ENCODE measurements at regions not wholly inside any gene's neighbourhood (a gene's known extent, or its start where the extent isn't known, plus 50 kb on each side); places are given as distances from the start of the nearest gene placed in this dataset.
A peak's percentile ranks its signal among the peaks of the same experiment; 100 is the strongest.
"Not testable (repeated sequence)": the region's sequence is repeated elsewhere in the genome, so short reads cannot be mapped to it uniquely, and the experiment has no call there.

DNA sequence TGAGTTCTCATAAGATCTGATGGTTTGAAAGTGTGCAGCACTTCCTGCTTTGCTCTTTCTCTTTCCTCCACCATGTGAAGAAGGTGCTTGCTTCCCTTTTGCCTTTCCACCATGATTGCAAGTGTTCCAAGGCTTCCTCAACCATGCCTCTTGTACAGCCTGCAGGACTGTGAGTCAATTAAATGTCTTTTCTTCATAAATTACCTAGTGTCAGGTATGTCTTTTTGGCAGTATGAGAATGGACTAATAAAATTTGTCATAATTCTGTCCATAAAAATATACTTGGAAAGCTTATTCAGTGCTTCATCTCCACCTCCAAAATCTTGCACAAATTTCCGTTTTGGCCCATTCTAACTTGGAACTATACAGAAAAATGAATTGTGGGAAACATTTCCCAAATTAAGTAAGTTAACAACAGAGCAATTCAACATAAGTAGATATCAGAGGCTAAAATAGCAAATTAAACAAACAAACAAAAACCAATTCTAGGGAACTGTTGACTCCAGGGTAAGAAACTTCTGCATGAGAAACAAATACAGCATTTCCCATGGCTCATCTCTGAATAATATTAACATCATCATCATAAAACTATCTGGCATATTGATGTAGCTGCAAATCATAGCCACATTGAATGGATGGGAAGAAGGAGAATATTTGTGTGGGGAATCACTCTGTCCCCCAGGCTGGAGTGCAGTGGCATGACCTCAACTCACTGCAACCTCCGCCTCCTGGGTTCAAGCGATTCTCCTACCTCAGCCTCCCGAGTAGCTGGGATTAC, 459.5 kb upstream of the FAR2 start:
- no peak for DNase-seq (ENCODE audit: low read depth)

DNA sequence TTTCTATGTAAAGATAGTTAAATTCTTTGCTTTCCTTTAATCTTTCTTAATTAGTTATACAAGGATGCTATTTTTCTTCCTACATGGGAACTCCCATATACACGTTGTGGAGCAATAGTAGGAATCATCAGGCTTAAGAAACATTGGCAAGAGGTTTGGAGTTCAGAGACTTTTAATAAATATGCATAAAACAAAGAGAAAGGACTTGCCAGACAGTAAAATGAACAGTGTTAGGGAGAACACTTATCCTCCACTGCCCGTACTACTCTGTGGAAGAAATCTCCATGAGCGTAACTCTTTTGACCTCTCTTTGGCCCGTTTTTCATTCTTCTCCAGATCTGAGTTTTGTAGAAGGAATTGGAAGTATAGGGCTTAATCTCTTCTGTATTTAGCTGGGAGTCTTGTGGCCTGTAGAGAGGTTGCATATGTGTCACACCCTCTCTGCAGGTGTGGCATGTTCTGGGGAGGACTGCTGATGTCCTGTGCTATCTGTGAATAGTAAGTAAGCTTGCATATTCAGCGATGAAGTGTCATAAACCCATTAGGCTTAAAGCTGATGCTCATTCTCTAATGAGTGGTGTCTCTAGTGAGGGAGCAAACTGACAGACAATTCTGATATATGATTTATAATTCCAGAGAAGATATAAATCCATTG, 455.4 kb upstream of the FAR2 start:
- DNase-seq (ENCODE audit: low read depth): no peak

DNA sequence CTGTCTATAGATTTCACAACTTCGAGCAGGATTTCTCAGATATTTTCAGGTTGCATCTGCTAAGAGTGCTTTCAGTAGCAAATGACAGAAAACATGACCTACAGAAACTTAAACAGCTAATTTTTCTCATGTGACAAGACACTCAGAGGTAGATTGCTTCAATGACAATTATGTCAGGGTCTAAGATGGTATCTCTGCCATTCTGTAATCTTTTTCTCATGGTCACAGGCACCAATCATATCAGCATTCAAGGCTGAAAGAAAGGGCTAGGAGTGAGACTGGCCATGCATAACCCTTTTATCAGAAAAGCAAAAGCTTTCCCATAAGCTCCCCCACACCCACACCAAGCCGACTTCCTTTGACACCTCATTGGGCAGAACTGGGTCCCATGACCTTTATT, 450.5 kb upstream of the FAR2 start:
- DNase-seq (ENCODE audit: low read depth): no peak

DNA sequence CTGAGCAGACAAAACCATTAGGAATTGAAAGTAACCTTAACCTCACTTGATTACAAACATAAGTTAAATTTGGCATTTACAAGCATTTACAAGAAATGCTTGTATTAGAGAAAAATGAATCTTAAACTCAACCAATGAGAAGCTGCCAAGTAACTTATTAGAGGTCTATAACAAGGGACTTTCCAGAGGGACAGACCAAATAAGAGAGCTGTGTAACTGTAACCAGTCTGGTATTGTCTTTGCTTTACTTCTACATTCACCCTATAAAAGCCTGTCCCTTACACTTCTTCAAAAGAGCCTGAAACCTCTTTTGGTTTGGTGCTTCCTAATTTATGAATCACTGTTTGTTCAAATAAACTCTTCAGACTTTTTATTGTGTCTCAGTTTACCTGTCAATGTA, 450.0 kb upstream of the FAR2 start:
- DNase-seq (ENCODE audit: low read depth): no peak

DNA sequence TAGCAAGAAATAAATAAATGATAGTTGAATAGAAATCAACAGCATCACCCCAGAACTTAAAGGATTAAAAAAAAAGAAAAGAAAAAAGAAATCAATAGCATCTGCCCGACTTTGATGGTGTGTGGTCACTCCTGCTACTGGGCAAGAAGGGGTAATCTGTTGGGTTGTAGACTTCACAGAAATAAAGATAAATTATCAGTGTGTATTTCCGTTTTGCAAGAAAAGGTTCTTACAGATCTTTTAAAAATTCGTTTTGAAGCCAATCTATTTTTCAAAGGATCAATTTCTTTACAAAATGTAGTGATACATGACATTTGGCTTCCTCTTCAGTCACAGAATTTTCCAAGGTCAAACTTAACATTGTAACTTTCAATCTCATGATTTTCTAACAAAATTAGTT, 448.9 kb upstream of the FAR2 start:
- DNase-seq (ENCODE audit: low read depth): no peak

DNA sequence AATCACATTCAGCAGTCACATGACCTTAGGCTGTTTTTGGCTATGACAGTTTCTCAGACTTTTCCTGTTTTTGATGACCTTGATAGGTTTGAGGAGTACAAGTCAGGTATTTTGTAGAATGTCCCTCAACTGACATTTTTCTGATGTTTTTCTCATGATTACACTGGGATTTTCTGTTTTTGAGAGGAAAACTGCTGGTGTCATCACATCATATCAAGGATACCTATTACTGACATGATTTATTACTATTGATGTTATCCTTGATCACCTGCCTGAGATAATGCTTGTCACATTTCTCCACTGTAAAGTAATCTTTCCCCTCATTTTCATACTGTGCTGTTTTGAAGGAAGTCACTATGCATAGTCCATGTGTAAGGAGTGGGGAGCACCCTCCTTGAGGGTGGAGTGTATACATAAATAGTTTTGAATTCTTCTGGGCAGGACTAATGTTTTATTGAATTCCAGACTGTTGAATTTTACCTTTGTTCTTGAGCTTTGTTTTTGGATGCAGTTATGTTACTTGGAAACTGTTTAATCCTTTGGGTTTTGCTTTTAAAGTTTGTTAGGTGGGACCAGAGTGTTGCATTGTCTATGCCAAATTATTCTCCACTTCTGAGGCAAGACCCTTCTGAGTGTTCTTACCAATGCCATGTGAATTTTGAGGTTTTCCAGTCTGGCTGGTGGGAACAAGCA, 444.5 kb upstream of the FAR2 start:
- DNase-seq (ENCODE audit: low read depth): no peak

DNA sequence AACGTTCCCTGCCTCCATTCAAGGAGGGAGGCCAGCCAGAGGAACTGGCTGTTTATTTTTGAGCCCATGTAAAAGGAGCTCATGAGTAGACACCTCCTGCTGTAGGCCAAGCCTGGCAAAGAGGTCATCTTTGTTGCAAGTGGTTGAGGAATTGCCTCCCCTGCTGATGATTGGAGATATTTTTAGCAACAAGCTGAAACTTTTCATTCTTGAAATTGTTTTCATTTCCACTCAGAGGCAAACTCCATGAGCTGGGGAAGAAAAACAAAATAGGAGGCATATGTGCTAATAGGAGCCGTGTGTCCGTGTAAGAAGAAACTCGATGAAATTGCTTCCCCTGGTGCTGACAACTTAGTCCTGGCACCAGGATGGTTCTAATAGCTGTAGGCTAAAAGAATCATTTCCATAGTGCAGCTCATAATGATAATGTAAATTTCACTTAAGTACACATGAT, 440.1 kb upstream of the FAR2 start:
- DNase-seq (ENCODE audit: low read depth): peak; percentile 66

DNA sequence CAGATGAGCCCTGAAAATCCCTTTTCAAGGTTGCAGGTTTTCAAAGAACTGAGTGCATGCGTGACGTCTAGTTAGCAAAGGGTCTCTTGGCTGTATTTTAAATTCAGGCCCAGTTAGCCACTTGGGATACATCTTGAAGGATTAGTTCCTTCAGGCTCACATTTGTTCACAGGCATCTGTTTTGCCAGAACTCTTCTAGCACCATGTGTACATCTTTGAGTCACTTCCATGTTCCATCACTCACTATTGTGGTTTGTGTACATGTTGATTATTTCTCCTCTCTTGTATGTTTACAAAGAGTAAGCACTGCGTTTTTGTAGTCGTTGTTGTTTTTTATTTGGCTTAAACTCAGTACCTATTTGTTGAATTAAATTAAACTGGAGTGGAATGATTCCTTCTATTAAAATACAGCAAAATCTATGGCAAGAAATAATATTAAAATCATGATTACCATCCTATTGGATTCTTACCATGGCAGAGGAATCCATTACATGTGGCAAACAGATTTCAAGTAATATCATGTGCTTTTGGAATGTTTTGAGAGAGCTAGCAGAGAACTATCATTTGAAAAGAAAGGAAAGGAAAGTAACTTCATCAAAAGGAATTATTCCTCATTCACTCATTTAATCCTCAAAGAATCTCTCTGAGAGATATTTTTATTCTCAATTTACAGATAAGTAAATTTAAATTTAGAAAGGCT, 438.9 kb upstream of the FAR2 start:
- DNase-seq (ENCODE audit: low read depth): no peak

DNA sequence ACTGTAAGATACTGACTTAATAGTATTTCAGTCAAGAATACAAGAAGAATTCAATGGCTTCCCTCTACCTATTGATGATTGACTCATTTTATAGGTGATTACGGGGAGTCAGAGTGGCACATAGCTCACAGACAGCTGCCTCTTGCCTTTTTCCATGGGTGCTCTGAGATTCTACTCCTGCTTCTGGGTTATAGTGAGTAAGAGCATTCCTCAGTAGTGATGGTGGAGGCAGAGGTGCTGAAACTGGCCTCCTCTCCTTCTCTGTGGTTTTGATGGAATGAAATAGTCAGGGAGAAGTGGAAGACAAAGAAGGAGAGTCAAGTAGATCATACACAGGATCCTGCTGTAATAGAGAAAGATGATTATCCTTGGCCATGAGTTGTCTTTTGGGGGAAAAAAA, 438.2 kb upstream of the FAR2 start:
- DNase-seq (ENCODE audit: low read depth): peak; percentile 83

DNA sequence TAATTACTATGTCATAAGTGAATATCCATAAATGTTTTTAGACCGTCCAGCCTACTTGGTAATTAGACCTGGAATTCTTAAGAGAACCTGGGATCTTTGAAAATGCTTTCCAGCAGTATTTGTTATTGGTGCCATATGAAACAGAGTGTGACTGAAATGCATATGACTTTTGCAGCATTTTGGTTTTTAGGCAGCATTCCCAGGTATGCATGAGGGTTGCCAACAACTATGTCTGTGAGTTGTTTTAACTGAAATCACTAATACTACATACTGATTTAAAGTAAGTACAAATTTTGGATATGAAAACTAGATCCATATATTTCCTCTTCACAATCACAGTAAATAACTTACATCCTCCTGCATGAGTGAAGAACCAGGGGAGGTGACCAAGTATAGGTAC, 437.7 kb upstream of the FAR2 start:
- no peak for DNase-seq (ENCODE audit: low read depth)

DNA sequence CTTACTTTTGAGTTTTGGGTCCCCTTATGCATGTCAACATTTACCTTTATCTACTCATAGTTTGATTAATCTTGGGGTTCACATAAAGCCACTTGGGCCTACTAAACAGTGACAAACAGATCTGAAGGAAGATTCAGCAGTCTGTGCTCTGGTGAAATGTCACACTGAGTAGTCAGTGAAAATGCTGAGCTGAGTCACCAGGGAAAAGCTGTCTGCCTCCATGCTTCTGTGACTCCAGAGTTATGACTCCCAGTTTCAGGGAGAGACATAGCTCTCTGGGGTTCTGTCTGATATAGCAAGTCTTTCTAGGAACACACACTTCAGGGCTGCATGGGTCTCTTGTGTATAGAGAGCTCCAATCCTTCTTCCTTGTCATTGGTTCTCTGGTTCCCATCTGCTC, 406.3 kb upstream of the FAR2 start:
- DNase-seq (ENCODE audit: low read depth): peak; percentile 9

DNA sequence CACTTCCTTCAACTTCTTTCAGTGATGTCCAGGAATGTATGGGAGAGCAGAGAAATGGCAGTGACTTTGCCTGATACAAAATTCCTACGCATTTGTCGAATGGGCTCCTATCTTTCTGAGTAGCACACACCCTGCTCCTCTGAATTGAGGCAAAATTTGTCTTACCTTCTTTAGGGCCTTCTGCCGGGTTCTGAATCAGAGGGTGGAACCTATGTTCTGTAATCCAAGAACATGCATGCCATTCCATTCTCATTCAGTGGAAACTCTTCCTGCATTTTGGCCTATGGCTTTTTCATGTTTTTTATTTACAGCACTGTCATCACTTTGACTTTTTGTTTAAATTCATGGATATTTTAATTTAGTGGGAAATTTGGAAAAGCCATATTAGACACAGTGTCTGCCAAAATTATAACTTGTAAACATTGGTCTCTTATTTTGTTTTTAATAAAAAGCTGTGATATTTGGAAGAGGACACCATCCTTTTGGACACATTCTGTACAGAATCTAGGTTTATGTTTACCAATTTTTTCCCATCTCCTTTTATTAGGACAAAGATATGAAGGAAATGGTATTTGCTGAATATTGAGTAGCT, 402.2 kb upstream of the FAR2 start:
- DNase-seq (ENCODE audit: low read depth): no peak

DNA sequence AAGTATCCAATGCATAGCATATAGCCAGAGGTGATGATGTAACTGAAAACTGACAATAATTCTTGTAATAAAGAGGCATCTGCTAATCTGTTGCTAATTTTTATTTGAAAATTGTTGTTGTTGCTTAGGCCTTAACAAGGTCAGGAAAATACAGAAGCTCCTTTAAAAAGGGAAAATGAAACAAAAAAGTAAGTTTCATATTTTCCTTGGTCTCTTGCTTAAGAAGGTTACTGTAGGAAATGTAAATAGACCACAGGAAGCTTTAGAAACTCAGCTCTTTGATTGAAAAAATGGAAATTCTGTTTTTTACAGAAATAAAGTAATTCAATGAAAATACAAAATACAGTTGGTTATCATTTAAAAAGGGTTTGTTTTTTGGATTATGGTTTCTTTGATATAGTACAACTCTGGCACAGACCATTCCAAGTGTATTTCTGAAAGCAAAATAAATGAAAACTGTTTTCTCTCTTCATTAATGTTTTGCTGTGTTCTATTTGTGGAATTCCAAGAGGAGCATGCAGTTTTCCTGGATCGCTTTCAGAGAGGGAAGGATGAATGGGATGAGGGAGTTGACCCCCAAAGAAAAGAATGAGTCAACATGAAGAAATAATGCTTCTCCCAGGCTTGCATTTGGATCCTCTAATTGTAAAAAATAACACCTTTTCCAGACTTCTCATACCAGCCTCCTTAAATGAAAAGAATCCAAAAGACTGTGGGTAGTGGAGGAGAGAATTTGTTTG, 398.0 kb upstream of the FAR2 start:
- no peak for DNase-seq (ENCODE audit: low read depth)

DNA sequence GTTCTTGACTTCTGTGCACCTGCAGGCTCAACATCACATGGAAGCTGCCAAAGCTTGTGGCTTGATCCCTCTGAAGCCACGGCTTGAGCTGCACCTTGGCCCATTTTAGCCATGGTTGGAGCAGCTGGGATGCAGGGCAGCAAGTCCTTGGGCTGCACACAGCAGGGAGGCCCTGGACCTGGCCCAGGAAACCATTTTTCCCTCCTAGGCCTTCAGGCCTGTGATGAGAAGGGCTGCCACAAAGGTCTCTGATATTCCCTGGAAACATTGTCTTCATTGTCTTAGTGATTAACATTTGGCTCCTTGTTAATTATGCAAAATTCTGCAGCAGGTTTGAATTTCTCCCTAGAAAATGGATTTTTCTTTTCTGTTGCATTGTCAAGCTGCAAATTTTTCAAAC, 394.1 kb upstream of the FAR2 start:
- no peak for DNase-seq (ENCODE audit: low read depth)

DNA sequence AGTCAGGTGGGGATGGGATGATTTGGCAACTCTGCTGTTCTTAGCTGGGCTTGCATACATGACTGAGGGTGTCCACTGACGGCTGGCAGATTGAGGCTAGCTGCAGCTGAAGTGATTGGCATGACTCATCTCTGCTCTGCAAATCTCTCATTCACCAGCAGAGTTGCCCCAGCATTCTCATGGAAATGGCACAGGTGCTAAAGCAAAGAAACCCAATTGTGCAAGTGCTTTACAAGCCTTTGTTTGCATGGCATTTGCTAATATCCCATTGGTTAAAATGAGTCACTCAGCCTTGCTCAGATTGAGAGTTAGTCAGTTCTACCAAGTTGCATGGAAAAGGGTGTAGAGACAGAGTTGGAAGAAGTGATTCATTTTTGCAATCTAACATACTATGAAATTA, 389.7 kb upstream of the FAR2 start:
- DNase-seq (ENCODE audit: low read depth): no peak

DNA sequence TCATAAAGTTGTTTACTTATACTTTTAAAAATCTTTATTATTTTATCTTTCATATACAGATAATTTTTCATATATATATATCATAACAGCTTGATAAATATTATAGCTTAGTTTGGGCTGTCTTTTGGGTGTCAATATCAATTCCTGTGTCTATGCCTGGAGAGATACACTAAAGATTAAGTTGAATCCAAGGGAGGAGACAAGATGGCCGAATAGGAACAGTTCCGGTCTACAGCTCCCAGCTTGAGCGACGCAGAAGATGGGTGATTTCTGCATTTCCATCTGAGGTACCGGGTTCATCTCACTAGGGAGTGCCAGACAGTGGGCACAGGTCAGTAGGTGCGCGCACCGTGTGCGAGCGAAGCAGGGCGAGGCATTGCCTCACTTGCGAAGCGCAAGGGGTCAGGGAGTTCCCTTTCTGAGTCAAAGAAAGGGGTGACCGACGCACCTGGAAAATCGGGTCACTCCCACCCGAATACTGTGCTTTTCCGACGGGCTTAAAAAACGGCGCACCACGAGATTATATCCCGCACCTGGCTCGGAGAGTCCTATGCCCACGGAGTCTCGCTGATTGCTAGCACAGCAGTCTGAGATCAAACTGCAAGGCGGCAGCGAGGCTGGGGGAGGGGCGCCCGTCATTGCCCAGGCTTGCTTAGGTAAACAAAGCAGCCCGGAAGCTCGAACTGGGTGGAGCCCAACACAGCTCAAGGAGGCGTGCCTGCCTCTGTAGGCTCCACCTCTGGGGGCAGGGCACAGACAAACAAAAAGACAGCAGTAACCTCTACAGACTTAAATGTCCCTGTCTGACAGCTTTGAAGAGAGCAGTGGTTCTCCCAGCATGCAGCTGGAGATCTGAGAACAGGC, 388.8 kb upstream of the FAR2 start:
- DNase-seq (ENCODE audit: low read depth): not testable (repeated sequence)

DNA sequence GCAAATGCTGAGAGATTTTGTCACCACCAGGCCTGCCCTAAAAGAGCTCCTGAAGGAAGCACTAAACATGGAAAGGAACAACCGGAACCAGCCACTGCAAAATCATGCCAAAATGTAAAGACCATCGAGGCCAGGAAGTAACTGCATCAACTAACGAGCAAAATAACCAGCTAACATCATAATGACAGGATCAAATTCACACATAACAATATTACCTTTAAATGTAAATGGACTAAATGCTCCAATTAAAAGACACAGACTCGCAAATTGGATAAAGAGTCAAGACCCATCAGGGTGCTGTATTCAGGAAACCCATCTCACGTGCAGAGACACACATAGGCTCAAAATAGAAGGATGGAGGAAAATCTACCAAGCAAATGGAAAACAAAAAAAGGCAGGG, 387.2 kb upstream of the FAR2 start:
- not testable (repeated sequence) for DNase-seq (ENCODE audit: low read depth)

DNA sequence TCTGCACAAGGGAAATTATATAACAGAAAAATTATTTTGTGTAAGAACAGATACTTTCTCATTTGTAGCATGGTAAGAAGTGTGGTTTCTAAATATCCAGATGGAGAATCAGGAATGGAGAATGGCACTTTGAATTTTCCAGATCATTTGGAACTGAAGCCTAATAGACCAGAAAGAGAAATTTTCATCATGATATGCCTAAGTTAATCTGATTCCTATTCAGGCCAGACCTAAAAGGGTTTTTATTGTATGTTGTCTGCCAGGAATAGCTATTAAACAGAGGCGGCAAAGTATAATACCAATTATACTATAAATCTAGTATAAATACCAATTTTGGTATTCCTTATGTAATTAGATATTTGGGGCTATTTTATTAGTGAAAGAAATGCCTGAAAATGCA, 382.7 kb upstream of the FAR2 start:
- DNase-seq (ENCODE audit: low read depth): no peak

DNA sequence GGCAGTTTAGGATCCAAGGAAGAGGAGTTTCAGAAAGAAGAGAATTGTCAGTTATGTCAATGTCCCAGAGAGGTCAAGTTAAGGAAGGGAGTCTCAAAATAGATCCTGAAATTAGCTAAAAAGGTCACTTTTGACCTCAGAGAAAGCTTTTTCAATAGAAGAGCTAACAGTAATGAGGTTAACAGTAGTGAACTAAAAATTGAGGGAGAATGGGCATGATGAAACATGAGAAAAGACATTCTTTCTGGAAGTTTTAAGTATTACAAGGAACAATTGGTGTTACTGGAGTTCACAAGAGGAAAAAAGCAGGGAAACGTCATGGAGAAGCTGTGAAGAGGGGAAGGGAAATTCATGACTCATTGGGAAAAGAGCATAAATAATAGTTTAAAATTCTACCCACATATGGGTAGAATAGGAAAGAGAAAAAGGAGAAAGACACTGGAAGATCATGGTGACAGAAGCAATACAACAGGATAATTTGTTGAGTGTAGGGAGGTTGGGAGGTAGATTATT, 381.2 kb upstream of the FAR2 start:
- no peak for DNase-seq (ENCODE audit: low read depth)

DNA sequence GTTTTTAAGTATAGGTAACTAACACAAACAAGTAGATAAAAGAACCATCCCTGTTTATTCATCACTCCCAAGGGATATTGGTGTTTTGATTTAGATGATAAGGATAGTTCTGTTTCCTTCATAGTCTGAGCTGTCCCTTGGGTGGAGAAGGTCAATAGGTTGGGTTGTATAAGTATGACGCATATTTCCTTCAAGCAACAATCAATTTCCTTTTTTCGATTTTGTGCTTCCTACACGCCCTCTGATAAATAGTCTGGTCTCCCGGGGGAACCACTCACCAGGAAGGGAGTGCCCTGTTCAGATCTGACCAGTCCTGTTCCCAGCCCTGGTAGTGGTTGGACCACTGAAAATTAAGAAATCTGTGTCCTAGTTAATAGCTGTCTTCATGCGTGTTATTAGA, 378.8 kb upstream of the FAR2 start:
- no peak for DNase-seq (ENCODE audit: low read depth)
